ENCODE measurements at regions not wholly inside any gene's neighbourhood (a gene's known extent, or its start where the extent isn't known, plus 50 kb on each side); places are given as distances from the start of the nearest gene placed in this dataset.

- DNase-seq: no peak
Measured at GRCh38 chr15:69628256-69629093, 175.9 kb downstream of the RPLP1 start.

- DNase-seq: no peak
Measured at GRCh38 chr15:69629631-69630161, 177.1 kb downstream of the RPLP1 start.

DNA sequence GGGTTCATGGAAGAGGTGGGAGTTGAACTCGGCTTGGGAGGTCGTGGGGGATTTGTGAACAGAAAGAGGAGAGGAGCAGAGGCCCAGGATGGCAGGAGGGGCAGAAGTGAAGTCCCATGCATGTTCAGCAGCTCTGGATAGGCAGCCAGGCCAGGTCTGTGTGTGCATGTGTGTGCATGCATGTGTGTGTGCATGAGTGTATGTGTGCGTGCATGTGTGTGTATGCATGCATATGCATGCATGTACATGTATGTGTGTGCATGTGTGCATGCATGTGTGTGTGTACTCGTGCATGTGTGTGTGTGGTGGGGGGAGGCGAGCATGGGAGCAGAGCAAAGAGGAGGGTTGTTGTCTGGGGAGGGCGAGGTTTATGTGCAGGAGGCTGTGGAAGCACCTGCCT is 178.4 kb downstream of the RPLP1 start:
- no peak for DNase-seq

DNA sequence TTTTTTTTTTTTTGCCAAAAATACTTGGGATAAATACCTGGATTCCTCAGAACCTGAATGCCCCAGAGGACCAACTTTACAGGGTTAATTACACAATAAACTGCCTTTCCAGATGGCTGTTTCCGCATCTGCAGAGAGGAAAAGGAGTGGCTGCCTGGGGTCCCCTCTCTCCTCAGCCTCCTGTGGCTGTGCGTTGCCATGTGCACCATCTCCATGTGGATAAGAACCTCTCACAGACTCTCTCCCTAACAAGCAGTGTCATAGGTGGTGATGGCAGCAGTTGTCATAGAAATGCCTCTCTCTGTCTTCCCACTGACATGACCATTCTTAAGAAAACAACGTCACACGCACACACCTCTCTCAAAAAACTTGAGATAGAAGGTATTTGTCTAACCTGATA is 179.4 kb downstream of the RPLP1 start:
- no peak for DNase-seq

DNA sequence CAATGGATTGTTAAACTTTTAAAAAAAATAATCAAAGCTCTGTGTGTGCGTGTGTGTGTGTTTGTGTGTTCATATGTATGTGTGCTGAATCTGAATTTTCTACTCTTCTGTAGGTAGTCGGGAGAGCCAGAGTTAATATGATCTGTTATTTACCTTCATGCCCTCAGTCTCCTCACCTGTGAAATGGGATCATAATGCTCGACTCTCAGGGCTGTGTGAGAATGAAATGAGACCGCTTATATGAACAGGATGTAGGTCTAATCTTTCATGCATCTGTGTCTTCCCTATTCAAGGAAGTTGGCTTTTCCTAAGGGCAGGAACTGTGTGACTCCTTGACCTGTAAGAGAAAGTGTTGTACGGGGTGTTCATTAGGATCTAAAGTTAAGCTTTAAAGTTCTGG is 182.2 kb downstream of the RPLP1 start:
- DNase-seq: no peak

DNA sequence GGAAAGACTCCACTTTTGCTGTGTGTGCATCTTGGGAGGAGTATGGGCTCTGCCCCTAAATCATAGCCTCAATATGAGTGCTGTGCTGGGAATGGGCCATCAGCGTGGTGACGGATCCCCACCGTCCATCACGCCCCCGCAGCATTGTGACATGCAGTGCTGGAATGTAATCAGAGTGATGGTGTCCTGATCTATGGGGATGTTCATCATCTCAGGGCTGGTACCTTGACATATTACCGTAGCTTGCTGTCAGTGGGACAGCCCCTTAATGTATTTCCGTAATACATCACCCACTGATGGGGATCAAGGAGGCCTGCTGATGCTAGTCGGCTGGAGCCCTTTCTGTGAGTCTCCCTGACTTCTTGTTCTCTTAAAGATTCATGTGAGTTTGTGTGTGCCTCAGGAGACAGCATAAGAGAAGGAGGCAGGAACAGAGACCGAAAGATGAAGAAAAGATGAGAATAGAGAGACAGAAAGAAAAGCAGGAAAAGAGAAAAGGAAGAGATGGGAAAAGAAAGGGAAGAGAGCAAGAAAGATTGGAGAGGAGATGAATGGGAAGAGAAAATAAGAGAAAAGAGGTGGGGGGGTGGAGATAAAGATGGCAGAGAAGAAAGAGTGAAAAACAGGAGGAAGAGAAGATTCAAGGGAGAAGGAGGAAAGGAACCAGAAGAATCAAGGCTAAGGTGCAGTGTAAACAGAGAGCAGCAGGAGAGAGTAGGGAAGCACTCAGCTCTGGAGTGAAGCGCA is 183.7 kb downstream of the RPLP1 start:
- DNase-seq: no peak

DNA sequence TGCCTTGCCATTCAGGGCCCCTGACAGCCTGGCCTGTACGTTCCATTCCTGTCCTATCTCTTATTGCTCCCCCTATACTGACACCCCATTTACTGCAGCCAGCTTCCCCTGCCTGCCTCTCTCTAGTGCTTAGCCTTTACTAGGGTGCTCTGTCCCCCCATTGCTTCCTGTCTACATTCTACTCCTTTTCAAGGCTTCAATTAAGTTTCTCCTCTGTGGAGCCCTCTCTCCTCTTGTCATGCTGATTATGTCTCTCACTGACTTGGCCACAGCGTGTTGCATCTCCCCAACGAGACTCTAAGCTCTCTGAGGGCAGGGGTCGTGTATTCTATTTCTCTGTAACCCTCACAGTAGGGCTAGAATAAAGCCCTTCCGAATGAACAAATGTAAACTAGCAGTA is 185.2 kb downstream of the RPLP1 start:
- no peak for DNase-seq

- no peak for DNase-seq
Measured at GRCh38 chr15:69643476-69643875, 190.9 kb downstream of the RPLP1 start.

- DNase-seq: no peak
Measured at GRCh38 chr15:69643971-69644370, 191.4 kb downstream of the RPLP1 start.

DNA sequence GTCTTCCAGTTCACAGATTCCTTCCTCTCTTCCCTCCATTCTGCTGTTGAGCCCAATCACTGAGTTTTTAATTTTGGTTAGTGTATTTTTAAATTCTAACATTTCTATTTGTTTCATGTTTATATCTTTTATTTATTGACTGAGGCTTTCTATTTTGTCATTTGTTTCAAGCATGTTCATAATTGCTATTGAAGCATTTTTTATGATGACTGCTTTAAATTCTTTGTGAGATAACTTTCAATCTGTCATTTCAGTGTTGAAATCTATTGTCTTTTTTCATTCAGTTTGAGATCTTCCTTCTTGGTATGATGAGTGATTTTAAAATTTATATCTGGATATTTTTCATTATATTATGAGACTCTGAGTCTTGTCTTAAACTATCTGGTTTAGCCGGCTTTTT is 192.3 kb downstream of the RPLP1 start:
- DNase-seq: no peak

DNA sequence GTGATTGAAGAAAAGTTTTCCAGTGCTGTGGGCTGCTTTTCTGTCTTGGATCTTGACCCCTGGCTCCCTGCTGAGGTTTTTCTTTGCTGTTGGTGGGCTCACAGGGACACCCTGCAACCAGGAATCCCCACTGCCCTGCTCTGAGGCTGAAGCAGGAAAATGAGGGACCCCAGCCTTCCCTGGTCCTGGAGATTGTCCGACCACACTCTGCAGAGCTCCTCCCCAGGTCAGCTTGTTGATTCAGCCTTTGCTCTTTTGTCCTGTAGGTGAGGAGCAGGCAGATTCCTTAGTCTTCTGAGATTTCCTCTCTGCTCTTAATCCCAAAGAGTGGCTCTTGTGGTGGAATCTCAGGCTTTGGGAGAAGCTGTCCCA is 194.5 kb downstream of the RPLP1 start:
- no peak for DNase-seq

GRCh38 chr15:69648212-69648611 is 195.6 kb downstream of the RPLP1 start:
- no peak for DNase-seq

GRCh38 chr15:69648775-69649735 is 196.4 kb downstream of the RPLP1 start:
- no peak for DNase-seq

- DNase-seq: no peak
Measured at GRCh38 chr15:69652293-69652692, 199.7 kb downstream of the RPLP1 start.

- DNase-seq: no peak
Measured at GRCh38 chr15:69652751-69653305, 200.2 kb downstream of the RPLP1 start.

DNA sequence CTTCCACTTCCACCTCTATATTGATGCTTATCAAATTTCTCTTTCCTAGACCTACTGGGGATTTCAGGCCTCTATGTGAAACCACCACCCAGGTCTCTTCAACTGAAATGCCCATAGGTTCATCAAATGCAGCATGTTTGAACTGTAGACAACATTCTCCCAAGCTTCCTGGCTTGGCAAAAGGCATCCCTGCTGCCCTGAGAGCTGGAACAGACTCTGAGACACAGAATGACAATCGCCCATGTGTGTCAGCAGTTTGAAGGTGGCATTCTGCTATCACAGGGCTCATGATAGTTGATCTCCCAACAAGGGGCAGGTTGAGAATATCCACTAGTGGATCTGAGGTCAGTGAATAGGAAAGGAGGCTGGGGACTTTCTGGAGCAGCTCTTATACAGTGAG is 200.7 kb downstream of the RPLP1 start:
- no peak for DNase-seq

DNA sequence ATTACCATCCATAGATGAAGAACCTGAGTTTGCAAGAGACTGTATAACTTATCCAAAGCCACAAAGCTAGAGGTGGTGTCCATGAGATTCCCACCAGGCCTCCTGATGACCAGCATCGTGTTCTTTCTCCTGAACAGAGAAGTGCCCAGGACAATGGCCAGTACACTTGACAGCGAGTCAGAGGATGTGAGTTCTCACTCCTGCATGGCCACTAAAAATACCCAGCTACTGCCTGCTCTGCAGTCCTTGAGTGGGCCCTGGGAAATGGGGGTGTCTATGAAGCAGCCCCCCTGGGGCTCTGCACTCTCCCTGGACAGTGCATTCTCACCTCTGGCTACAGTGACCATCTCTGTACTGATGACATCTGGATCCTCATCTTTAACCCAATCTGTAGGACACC is 201.2 kb downstream of the RPLP1 start:
- no peak for DNase-seq

DNA sequence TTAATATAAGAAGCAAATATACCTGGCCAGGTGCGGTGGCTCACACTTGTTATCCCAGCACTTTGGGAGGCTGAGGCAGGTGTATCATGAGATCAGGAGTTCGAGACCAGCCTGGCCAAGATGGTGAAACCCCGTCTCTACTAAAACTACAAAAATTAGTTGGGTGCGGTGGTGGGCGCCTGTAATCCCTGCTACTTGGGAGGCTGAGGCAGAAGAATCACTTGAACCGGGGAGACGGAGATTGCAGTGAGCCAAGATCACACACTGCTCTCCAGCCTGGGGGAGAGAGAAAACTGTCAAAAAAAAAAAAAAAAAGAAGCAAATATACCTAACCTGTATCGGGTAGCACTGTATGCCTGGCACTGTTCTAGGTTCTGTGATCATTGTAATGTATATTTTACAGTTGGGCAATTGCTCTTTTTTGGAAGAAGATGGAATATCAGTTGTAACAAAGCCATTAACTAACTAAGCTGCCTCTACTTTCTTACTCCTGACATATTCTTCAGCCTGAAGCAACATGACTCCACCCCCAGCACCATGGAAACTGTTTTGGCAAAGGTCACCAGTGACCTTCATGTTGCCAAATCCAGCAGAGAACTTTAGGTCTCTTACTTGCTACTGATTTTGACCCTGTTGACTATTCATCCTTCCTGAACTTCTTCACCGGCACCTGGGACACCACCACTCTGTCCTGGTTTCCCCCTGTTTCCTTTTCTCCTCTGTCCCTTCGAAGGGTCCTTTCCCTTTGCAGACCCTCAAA is 203.8 kb downstream of the RPLP1 start:
- no peak for DNase-seq

DNA sequence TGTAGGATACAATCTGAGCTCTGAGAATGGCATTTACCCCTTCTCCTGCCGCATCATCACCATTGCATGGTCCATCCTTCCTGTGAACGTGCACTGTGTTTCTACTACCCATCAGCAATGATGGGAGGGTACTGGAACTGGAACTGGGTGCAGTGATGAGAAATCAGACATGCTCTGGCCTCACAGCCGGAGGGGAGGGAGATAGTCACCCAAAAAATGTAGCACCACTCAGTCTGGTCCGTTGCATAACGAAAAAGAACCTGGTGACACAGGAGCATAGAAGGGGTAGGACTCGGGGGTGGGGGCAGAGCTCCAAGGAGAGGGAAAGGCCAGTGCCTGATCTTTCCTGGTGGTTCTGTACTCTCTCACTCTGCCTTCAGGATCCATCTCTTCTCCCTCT is 205.0 kb downstream of the RPLP1 start:
- DNase-seq: no peak

GRCh38 chr15:69658411-69658945 is 205.9 kb downstream of the RPLP1 start:
- DNase-seq: no peak

- no peak for DNase-seq
Measured at GRCh38 chr15:69659454-69660050, 206.9 kb downstream of the RPLP1 start.

Data from NCI-H526 (cell line).